GM23248 (cell line): ENCODE measurements at regions not wholly inside any gene's neighbourhood (a gene's known extent, or its start where the extent isn't known, plus 50 kb on each side); places are given as distances from the start of the nearest gene placed in this dataset.

Experiments used
- EZH2 ChIP-seq: fragments of 200-600 bp; sonication (generic); IDR thresholded peaks from 2 replicates; pipeline ENCODE4 v1.6.1; 2018; ENCODE audit warnings: antibody characterized with exemption, mild to moderate bottlenecking; ENCODE audit not compliant: insufficient read depth, poor library complexity, severe bottlenecking
- EZH2phosphoT487 ChIP-seq: fragments of 200-600 bp; sonication (generic); IDR thresholded peaks from 2 replicates; pipeline ENCODE4 v1.6.1; 2018; ENCODE audit warnings: antibody characterized with exemption, moderate library complexity, mild to moderate bottlenecking, low read depth; ENCODE audit not compliant: insufficient read depth

- TF ChIP-seq EZH2 (no peak), EZH2phosphoT487 (no peak)
Measured at GRCh38 chr5:156219483-156220005, 107.4 kb upstream of the SGCD start.
